Common myeloid progenitor, CD34-positive (primary cell): ENCODE measurements at regions not wholly inside any gene's neighbourhood (a gene's known extent, or its start where the extent isn't known, plus 50 kb on each side); places are given as distances from the start of the nearest gene placed in this dataset.

Source experiments
- CTCF ChIA-PET: fragments of 350-600 bp; sonication (Branson Sonifier 250); formaldehyde crosslinking; loops from one replicate; lab custom pipeline; 2021; ENCODE audit warnings: antibody characterized with exemption; lab: Charles Lee
- POLR2A ChIA-PET: fragments of 350-600 bp; sonication (Branson Sonifier 250); formaldehyde crosslinking; loops from one replicate; lab custom pipeline; 2021; ENCODE audit warnings: antibody characterized with exemption; lab: Charles Lee
- DNase-seq, 3 donors: peaks; one replicate each; pipeline versions ENCODE4 v3.0.0 to v3.0.0-alpha.2; 2013
- H3K27ac ChIP-seq, 2 experiments: 1 replicate in 1 of 2; 2 replicates in 1 of 2; pipeline ENCODE4 v1.7.0; 2013; ENCODE audit warnings: inconsistent platforms in 2 of 2, low read length in 2 of 2, mild to moderate bottlenecking in 2 of 2, low read depth in 1 of 2, moderate library complexity in 1 of 2; ENCODE audit not compliant: severe bottlenecking in 2 of 2, insufficient read depth in 1 of 2, poor library complexity in 1 of 2
- H3K27me3 ChIP-seq, 5 experiments: replicated peaks in 2 of 5; 1 replicate in 3 of 5; 2 replicates in 2 of 5; pipeline versions ENCODE4 v1.6.1 to v1.7.0; 2013; ENCODE audit warnings: low read length in 4 of 5, mild to moderate bottlenecking in 2 of 5, moderate library complexity in 2 of 5, inconsistent platforms in 1 of 5; ENCODE audit not compliant: insufficient read depth in 5 of 5, control insufficient read depth in 4 of 5
- H3K36me3 ChIP-seq, 4 experiments: 1 replicate in 2 of 4; 2 replicates in 2 of 4; pipeline versions ENCODE4 v1.6.1 to v1.7.0; 2013; ENCODE audit warnings: low read length in 3 of 4, control low read depth in 1 of 4, mild to moderate bottlenecking in 1 of 4; ENCODE audit not compliant: control insufficient read depth in 4 of 4, insufficient read depth in 4 of 4
- H3K4me1 ChIP-seq, 4 experiments: 1 replicate in 3 of 4; 2 replicates in 1 of 4; pipeline versions ENCODE4 v1.6.1 to v1.7.1; 2013; ENCODE audit warnings: low read length in 3 of 4, mild to moderate bottlenecking in 3 of 4, control low read depth in 1 of 4, inconsistent platforms in 1 of 4, moderate library complexity in 1 of 4; ENCODE audit not compliant: control insufficient read depth in 4 of 4, insufficient read depth in 4 of 4; ENCODE audit errors: control extremely low read depth in 1 of 4
- H3K4me3 ChIP-seq, 7 experiments: 1 replicate in 4 of 7; 2 replicates in 3 of 7; pipeline versions ENCODE4 v1.5.1 to v1.7.0; 2013; ENCODE audit warnings: mild to moderate bottlenecking in 7 of 7, low read length in 6 of 7, moderate library complexity in 6 of 7, inconsistent platforms in 2 of 7, low read depth in 2 of 7, control low read depth in 1 of 7; ENCODE audit not compliant: insufficient read depth in 4 of 7, control insufficient read depth in 1 of 7; ENCODE audit errors: extremely low read depth in 1 of 7
- H3K9me3 ChIP-seq, 5 experiments: 1 replicate in 4 of 5; 2 replicates in 1 of 5; pipeline versions ENCODE4 v1.6.1 to v1.7.1; 2013; ENCODE audit warnings: low read length in 4 of 5, mild to moderate bottlenecking in 2 of 5, inconsistent platforms in 1 of 5, low read depth in 1 of 5, moderate library complexity in 1 of 5; ENCODE audit not compliant: control insufficient read depth in 4 of 5, insufficient read depth in 2 of 5; ENCODE audit errors: control extremely low read depth in 1 of 5
- WGBS: methylation state at CpG from one replicate; pipeline ENCODE4 v1.1.5; 2013; ENCODE audit not compliant: insufficient coverage; 5-methylcytosine and 5-hydroxymethylcytosine counted together

DNA sequence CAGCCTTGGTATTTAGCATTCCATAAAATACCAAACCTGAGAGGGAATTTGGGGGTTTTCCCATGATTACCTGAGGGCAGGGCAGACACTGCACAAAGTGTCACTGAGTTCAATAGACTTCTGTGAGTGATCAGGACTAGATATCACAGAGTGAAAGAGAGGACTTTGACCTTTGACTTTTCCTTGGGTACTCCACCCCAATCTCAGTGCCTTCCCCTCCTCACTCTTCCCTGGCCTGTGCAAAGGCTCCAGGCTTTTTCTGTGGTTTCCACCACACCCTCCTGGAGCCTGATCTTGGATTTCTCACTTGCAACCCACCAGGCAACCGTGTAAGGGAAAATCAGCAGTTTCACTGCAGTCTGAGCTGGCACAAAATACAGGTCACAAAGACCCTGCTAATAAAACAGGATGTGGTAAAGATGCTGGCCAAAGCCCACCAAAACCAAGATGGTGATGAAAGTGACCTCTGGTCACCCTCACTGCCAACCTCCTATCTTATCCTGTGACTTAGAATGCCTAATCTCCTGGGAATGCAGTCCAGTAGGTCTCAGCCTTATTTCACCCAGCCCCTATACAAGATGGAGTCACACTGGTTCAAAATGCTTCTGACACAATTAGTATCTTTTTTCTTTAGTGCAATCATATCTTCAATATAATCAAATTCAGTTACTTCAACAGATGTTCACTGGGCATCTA lies 64.0 kb downstream of the BOD1L2 start:
- CTCF ChIA-PET = interaction anchor here (0.9 kb wide), 1 partner anchor 14 kb away, joined by 3 read pairs; no protein-coding TSS in a partner anchor
- Histone ChIP-seq H3K9me3 (no peaks in the 10 kb centered on the region), H3K27me3 (peaks cover 0 to 16% (median 9%) of the 10 kb centered on the region in 5 experiments), H3K27ac (no peak overlapping the region), H3K4me3 (no peak overlapping the region), H3K36me3 (no peaks in the 10 kb centered on the region), H3K4me1 (peaks cover 3 to 13% (median 9%) of the 10 kb centered on the region in 4 experiments)
- WGBS = no CpG with 5 or more reads among the region's 1 CpG
- POLR2A ChIA-PET = no interaction called here
- DNase-seq = no peak

DNA sequence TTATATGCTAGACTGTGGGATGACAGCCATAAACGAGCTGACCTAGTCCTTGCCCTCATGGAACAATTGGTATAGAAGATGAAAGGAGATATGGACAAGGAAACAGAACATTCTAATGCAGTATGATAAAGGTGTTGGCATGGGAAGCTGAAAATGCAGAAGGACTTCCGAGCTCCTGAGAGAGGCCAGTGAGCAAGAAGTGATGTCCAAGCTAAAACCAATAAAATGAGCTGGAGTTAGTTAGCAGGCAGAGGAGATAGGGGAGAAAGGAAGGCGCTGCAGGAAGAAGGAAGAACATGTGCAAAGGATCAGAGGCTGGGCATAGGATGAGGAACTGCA lies 64.5 kb downstream of the BOD1L2 start:
- H3K4me1 ChIP-seq = peaks cover 3 to 13% (median 9%) of the 10 kb centered on the region in 4 experiments
- CTCF ChIA-PET = interaction anchor here (0.9 kb wide), 1 partner anchor 14 kb away, joined by 3 read pairs; no protein-coding TSS in a partner anchor
- peaks cover 0 to 16% (median 8%) of the 10 kb centered on the region in 5 experiments for H3K27me3 ChIP-seq
- H3K9me3 ChIP-seq = no peaks in the 10 kb centered on the region
- H3K36me3 ChIP-seq = no peaks in the 10 kb centered on the region
- H3K4me3 ChIP-seq = no peak overlapping the region
- POLR2A ChIA-PET = no interaction called here
- 72% methylated on average over 3 of the region's 3 CpGs for WGBS
- DNase-seq = no peak
- H3K27ac ChIP-seq = no peak overlapping the region

DNA sequence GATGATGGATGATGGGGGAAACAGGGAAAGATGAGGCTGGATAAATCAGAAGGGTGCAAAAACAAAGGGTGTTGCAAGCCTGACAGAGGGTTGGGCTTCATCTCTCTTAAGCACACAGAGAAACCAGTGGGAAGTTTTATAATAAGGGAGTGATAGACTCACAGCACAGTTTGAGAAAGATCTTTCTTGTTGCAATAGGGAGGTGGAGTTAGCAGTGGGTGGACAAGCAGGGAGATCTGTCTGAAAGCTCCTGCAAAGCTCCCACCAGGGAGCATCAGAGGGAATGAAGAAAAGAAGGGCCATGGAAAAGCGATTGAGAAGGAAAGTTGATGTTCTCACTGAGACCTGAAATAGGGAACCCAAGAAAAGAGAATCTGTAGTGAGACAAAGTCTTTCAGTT lies 64.9 kb downstream of the BOD1L2 start:
- peaks cover 0 to 16% (median 8%) of the 10 kb centered on the region in 5 experiments for H3K27me3 ChIP-seq
- DNase-seq = no peak
- WGBS = 100% methylated on average over 1 of the region's 1 CpG
- ChIA-PET CTCF (interaction anchor here (0.9 kb wide), 1 partner anchor 15 kb away, joined by 3 read pairs; no protein-coding TSS in a partner anchor), POLR2A (no interaction called here)
- no peak overlapping the region for H3K27ac ChIP-seq
- H3K9me3 ChIP-seq = no peaks in the 10 kb centered on the region
- H3K4me3 ChIP-seq = no peak overlapping the region
- no peaks in the 10 kb centered on the region for H3K36me3 ChIP-seq
- H3K4me1 ChIP-seq = peaks cover 3 to 13% (median 9%) of the 10 kb centered on the region in 4 experiments

DNA sequence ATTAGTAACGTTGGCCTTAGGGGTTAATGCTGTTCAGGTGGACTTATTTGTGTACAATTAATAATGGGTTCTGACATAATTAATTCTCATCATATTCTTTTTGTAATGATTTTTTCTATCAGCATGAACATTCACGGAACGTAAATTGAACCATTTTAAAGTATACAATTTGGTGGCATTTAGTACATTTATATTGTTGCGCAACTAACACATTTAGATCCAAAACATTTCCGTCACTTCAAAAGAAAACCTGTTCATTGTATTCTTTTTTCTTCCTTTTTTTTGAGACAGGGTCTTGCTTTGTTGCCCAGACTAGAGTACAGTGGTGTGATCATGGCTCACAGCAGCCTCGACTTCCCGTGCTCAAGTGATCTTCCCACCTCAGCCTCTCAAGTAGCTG lies 65.8 kb downstream of the BOD1L2 start:
- Histone ChIP-seq H3K9me3 (no peaks in the 10 kb centered on the region), H3K27ac (no peak overlapping the region), H3K4me3 (no peak overlapping the region), H3K36me3 (no peaks in the 10 kb centered on the region), H3K4me1 (peaks cover 3 to 13% (median 9%) of the 10 kb centered on the region in 4 experiments), H3K27me3 (peaks cover 0 to 16% (median 8%) of the 10 kb centered on the region in 5 experiments)
- WGBS = 100% methylated on average over 1 of the region's 7 CpGs
- no peak for DNase-seq
- CTCF ChIA-PET = no interaction called here
- POLR2A ChIA-PET = no interaction called here

DNA sequence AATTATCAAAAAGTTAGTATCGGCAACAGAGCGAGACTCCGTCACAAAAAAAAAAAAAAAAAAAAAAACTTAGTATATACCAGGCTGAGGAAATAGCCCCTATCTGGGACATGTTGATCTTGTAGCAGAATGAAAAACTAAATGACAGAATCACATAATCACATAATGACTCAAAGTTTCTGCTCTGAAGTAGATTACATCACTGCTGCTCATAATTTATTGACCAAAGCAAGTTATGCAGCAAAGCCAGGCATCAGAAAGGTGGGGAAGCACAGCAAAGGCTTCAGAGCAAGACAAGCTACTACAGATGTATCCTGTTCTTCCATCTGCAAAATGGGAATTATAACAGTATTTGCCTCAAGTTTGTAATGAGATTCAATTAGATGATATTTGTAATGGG lies 68.1 kb downstream of the BOD1L2 start:
- no CpG with 5 or more reads among the region's 3 CpGs for WGBS
- DNase-seq = no peak
- POLR2A ChIA-PET = interaction anchor here (0.6 kb wide), 1 partner anchor 15 kb away, joined by 4 read pairs; no protein-coding TSS in a partner anchor
- Histone ChIP-seq H3K9me3 (no peaks in the 10 kb centered on the region), H3K27me3 (peaks cover 0 to 16% (median 6%) of the 10 kb centered on the region in 5 experiments), H3K36me3 (no peaks in the 10 kb centered on the region), H3K27ac (no peak overlapping the region), H3K4me3 (no peak overlapping the region), H3K4me1 (peaks cover 0 to 7% (median 5%) of the 10 kb centered on the region in 4 experiments)
- CTCF ChIA-PET = no interaction called here

DNA sequence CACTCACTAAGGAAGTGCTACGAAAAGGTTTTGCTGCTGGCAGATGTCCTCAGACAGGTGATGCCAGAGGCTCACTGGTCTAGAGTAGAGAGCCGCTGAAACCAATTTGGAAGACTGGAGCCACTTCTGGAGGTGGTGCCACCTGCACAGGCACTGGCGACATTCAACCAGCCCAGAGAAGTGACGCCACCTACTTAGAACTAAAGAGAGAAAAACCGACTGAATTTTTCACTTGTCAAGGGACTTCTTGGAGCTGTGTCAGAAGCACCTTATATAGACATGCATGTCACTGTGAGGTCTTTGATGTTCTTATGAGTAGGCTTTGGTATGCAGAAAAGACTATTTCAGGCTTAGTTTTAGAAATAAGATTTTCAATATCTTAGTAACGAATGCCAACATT lies 71.4 kb downstream of the BOD1L2 start:
- H3K27ac ChIP-seq = no peak overlapping the region
- no peaks in the 10 kb centered on the region for H3K27me3 ChIP-seq
- H3K4me1 ChIP-seq = no peaks in the 10 kb centered on the region
- H3K4me3 ChIP-seq = no peak overlapping the region
- ChIA-PET CTCF (no interaction called here), POLR2A (no interaction called here)
- peaks cover 0 to 2% (median 0%) of the 10 kb centered on the region in 5 experiments for H3K9me3 ChIP-seq
- DNase-seq = no peak
- 94% methylated on average over 4 of the region's 6 CpGs for WGBS
- H3K36me3 ChIP-seq = no peaks in the 10 kb centered on the region

DNA sequence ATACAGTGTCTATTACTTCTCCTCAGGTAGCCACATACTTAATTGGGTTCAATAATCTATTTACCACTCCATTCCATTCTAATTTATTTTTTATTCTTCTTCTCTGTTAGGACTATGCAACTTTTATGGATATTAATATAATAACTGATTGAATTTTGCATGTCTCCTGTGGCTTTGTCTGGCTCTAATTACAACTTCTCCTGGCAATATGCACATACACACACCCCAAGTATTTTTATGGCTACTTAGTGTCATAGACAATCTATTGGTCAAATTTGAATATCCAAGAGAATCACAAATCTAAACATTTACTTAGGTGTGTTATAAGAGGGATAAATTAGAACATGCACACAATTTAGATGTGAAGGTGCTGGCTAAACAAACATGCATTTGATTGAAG lies 73.1 kb downstream of the BOD1L2 start:
- POLR2A ChIA-PET = no interaction called here

More for the DNA sequence above, 73.1 kb downstream of the BOD1L2 start:
- Histone ChIP-seq H3K27ac (no peak overlapping the region), H3K27me3 (no peaks in the 10 kb centered on the region), H3K4me3 (no peak overlapping the region), H3K36me3 (no peaks in the 10 kb centered on the region), H3K4me1 (no peaks in the 10 kb centered on the region), H3K9me3 (peaks cover 0 to 2% (median 0%) of the 10 kb centered on the region in 5 experiments)
- CTCF ChIA-PET = no interaction called here
- DNase-seq = no peak
